Smooth muscle cell (in vitro differentiated cells): ENCODE measurements at regions not wholly inside any gene's neighbourhood (a gene's known extent, or its start where the extent isn't known, plus 50 kb on each side); places are given as distances from the start of the nearest gene placed in this dataset.

Experiments
- DNase-seq: peaks from one replicate; lab custom pipeline; 2025; ENCODE audit not compliant: unreplicated experiment; lab: John Stamatoyannopoulos, UW
- H2AFZ ChIP-seq: fragments of 200-600 bp; sonication (generic); 2 replicates; pipeline ENCODE4 v1.6.0; 2016; ENCODE audit warnings: antibody characterized with exemption, low read depth, mild to moderate bottlenecking
- H3F3A ChIP-seq: fragments of 200-600 bp; sonication (generic); 2 replicates; pipeline ENCODE4 v1.6.0; 2017; ENCODE audit warnings: antibody characterized with exemption, low read depth
- H3K27ac ChIP-seq: fragments of 200-600 bp; sonication (generic); 2 replicates; pipeline ENCODE4 v1.5.1; 2016; ENCODE audit warnings: low read depth, mild to moderate bottlenecking
- H3K27me3 ChIP-seq: fragments of 200-600 bp; sonication (generic); 2 replicates; pipeline ENCODE4 v1.6.1; 2016; ENCODE audit warnings: low read depth, mild to moderate bottlenecking
- H3K36me3 ChIP-seq: fragments of 200-600 bp; sonication (generic); 2 replicates; pipeline ENCODE4 v1.5.1; 2016; ENCODE audit warnings: low read depth
- H3K4me1 ChIP-seq: fragments of 200-600 bp; sonication (generic); 2 replicates; pipeline ENCODE4 v1.5.1; 2016; ENCODE audit warnings: low read depth
- H3K4me2 ChIP-seq: fragments of 200-600 bp; sonication (generic); 2 replicates; pipeline ENCODE4 v1.6.0; 2016; ENCODE audit warnings: mild to moderate bottlenecking
- H3K4me3 ChIP-seq: fragments of 200-600 bp; sonication (generic); 2 replicates; pipeline ENCODE4 v1.5.1; 2016; ENCODE audit warnings: mild to moderate bottlenecking
- H3K79me2 ChIP-seq: fragments of 200-600 bp; sonication (generic); 2 replicates; pipeline ENCODE4 v1.6.0; 2016; ENCODE audit warnings: low read depth, mild to moderate bottlenecking
- H3K9ac ChIP-seq: fragments of 200-600 bp; sonication (generic); 2 replicates; pipeline ENCODE4 v1.6.0; 2016; ENCODE audit warnings: low read depth
- H3K9me3 ChIP-seq: fragments of 200-600 bp; sonication (generic); replicated peaks from 2 replicates; pipeline ENCODE4 v1.5.1; 2016; ENCODE audit warnings: low read depth
- H4K20me1 ChIP-seq: fragments of 200-600 bp; sonication (generic); 2 replicates; pipeline ENCODE4 v1.6.0; 2016; ENCODE audit warnings: low read depth
- WGBS: methylation state at CpG from one replicate; pipeline ENCODE4 v1.1.7; 2016; ENCODE audit warnings: low lambda C conversion rate; 5-methylcytosine and 5-hydroxymethylcytosine counted together
- TF ChIP-seq, protein P1 (sequence below): fragments of 200-600 bp; sonication (generic); IDR thresholded peaks from 2 replicates; pipeline ENCODE4 v1.5.1; 2017; ENCODE audit warnings: borderline replicate concordance, mild to moderate bottlenecking, antibody characterized with exemption; ENCODE audit not compliant: insufficient read depth, poor library complexity, severe bottlenecking

DNA sequence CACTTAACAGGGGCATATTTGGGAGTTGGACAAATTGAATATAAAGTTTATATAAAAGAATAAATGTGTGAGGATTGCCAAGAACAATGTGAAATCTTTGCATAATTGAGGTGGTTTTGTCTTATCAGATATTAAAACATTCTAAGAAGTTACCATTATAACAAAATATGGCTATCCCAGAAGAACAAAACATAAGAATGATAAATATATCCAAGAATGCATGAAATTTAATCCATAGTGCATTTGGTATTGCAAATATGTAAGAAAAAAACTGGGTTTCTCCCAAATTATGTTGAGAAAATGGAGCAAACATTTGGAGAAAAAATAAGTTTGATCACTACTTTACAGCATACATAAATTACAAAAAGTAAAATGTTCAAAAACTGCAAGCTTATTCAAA is 562.4 kb downstream of the RNF144A start:
- Histone ChIP-seq H3K79me2 (no peaks in the 10 kb centered on the region), H3K27me3 (no peaks in the 10 kb centered on the region), H3K9ac (no peak overlapping the region), H3K27ac (no peak overlapping the region), H3K4me3 (no peak overlapping the region), H3F3A (no peaks in the 10 kb centered on the region), H3K9me3 (no peaks in the 10 kb centered on the region), H3K4me1 (no peaks in the 10 kb centered on the region), H3K36me3 (no peaks in the 10 kb centered on the region), H4K20me1 (no peaks in the 10 kb centered on the region), H3K4me2 (no peak overlapping the region), H2AFZ (no peak overlapping the region)
- no peak for DNase-seq
- TF ChIP-seq, protein P1, sequence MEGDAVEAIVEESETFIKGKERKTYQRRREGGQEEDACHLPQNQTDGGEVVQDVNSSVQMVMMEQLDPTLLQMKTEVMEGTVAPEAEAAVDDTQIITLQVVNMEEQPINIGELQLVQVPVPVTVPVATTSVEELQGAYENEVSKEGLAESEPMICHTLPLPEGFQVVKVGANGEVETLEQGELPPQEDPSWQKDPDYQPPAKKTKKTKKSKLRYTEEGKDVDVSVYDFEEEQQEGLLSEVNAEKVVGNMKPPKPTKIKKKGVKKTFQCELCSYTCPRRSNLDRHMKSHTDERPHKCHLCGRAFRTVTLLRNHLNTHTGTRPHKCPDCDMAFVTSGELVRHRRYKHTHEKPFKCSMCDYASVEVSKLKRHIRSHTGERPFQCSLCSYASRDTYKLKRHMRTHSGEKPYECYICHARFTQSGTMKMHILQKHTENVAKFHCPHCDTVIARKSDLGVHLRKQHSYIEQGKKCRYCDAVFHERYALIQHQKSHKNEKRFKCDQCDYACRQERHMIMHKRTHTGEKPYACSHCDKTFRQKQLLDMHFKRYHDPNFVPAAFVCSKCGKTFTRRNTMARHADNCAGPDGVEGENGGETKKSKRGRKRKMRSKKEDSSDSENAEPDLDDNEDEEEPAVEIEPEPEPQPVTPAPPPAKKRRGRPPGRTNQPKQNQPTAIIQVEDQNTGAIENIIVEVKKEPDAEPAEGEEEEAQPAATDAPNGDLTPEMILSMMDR = no peak

DNA sequence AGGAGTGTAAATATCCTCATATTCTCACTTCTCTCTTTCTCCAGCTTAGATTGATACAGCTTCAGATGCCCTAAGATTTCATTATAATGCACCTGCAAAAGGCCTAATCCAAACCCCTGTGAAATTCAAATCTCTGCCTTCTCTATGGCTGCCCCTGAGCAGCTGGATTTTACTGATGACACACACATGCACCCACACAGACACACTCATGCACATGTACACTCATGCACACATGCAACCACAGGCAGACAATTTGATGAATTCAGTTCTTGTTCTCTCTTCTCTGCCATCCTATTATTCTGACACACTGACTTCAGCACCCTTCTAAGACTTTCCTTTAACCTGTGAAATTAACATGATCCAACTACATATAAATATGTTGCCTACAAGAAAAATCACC is 563.2 kb downstream of the RNF144A start:
- Histone ChIP-seq H3K4me2 (no peak overlapping the region), H3K79me2 (no peaks in the 10 kb centered on the region), H3K4me1 (no peaks in the 10 kb centered on the region), H3K9me3 (no peaks in the 10 kb centered on the region), H3K4me3 (no peak overlapping the region), H3K9ac (no peak overlapping the region), H3K27me3 (no peaks in the 10 kb centered on the region), H3K36me3 (no peaks in the 10 kb centered on the region), H4K20me1 (no peaks in the 10 kb centered on the region), H2AFZ (no peak overlapping the region), H3F3A (no peaks in the 10 kb centered on the region), H3K27ac (no peak overlapping the region)
- TF ChIP-seq, protein P1 = no peak
- no peak for DNase-seq

DNA sequence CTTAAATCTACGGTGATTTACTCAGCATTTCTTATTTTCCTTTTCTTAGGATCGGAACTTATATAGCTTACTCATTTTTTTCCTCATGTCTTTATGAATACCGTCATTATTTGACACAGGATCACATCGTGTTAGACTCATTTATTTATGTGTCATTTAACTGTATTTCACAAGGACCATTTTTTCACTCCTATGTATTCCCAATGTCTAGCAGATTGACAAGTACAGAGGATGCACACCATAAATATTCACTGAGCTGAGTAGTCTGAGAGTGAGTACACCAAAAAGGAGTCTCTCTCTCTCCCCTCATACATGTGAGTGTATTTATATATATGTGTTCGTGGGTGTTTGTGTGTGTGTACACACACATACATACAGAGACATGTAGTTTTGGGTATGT is 573.5 kb downstream of the RNF144A start:
- H3F3A ChIP-seq = no peaks in the 10 kb centered on the region
- no peak overlapping the region for H3K4me2 ChIP-seq
- no peaks in the 10 kb centered on the region for H4K20me1 ChIP-seq
- DNase-seq = no peak
- TF ChIP-seq, protein P1 = no peak
- H3K4me3 ChIP-seq = no peak overlapping the region
- no peaks in the 10 kb centered on the region for H3K27me3 ChIP-seq
- peaks cover 5% of the 10 kb centered on the region for H3K9me3 ChIP-seq
- no peaks in the 10 kb centered on the region for H3K36me3 ChIP-seq
- no peak overlapping the region for H3K9ac ChIP-seq
- WGBS = 94% methylated on average over 5 of the region's 5 CpGs
- H3K4me1 ChIP-seq = no peaks in the 10 kb centered on the region
- no peaks in the 10 kb centered on the region for H3K79me2 ChIP-seq
- no peak overlapping the region for H3K27ac ChIP-seq
- H2AFZ ChIP-seq = no peak overlapping the region

DNA sequence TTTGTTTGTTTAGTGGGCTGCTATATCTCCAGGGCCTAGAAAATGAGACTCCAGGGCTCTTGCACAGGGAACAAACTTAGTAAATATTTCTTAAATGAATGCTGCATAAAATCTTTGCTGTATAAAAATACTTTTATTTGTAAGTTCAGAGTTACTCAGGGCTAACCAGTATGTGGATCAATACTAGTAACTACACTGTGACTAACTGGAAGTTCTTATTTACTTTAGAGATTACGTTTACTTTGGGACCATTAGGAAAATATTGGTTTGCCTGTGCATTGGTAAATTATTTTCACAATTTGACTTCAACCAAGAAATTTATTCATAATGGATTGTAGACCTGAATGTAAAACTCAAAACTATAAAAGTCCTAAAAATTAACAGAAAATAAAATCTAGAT is 575.5 kb downstream of the RNF144A start:
- Histone ChIP-seq H3K79me2 (no peaks in the 10 kb centered on the region), H4K20me1 (no peaks in the 10 kb centered on the region), H3K27ac (no peak overlapping the region), H3K9me3 (peaks cover 5% of the 10 kb centered on the region), H2AFZ (no peak overlapping the region), H3K9ac (no peak overlapping the region), H3K36me3 (no peaks in the 10 kb centered on the region), H3K27me3 (no peaks in the 10 kb centered on the region), H3K4me2 (no peak overlapping the region), H3F3A (no peaks in the 10 kb centered on the region), H3K4me3 (no peak overlapping the region), H3K4me1 (no peaks in the 10 kb centered on the region)
- 95% methylated on average over 1 of the region's 1 CpG for WGBS
- DNase-seq = no peak
- TF ChIP-seq, protein P1 = no peak
